A549 (cell line): ENCODE measurements at regions not wholly inside any gene's neighbourhood (a gene's known extent, or its start where the extent isn't known, plus 50 kb on each side); places are given as distances from the start of the nearest gene placed in this dataset.

ENCODE experiments used
- ATAC-seq, 2 experiments: fragments of 200-7000 bp in 1 of 2; fragments of >200 bp in 1 of 2; cut with Nextera tagmentation in 1 of 2; cut with Tn5 transposase in 1 of 2; 3 replicates each; pipeline versions ENCODE4 v1.8.0 to v1.9.1; 2018 to 2020; ENCODE audit warnings: mild to moderate bottlenecking in 1 of 2, moderate library complexity in 1 of 2
- CTCF ChIA-PET: fragments of 300-600 bp; sonication (Branson Sonifier 250); formaldehyde crosslinking; extraction: SDS; loops from one replicate; lab custom pipeline; 2021; ENCODE audit warnings: antibody characterized with exemption, inconsistent platforms; lab: Yijun Ruan, JAX
- POLR2A ChIA-PET: fragments of 350-600 bp; formaldehyde crosslinking; extraction: SDS; loops from one replicate; lab custom pipeline; 2021; ENCODE audit warnings: antibody characterized with exemption, inconsistent platforms; lab: Yijun Ruan, JAX
- DNase-seq, 2 experiments: peaks; one replicate each; pipeline versions ENCODE4 v3.0.0 to v3.0.0-alpha.2; 2011 to 2016; ENCODE audit warnings: low read depth in 1 of 2, low spot score in 1 of 2
- FAIRE-seq: peaks from 2 replicates; lab custom pipeline; 2011; peaks lifted over from hg19 to GRCh38; lab: Jason Lieb, UNC
- H3K27ac ChIP-seq, 2 experiments: fragments of >200 bp; sonication (Bioruptor Twin); formaldehyde crosslinking; 3 replicates each; pipeline ENCODE4 v1.5.1; 2016 to 2017
- H3K4me1 ChIP-seq: fragments of >200 bp; sonication (Bioruptor Twin); formaldehyde crosslinking; 3 replicates; pipeline ENCODE4 v1.6.1; 2016
- H3K4me2 ChIP-seq: fragments of >200 bp; sonication (Bioruptor Twin); formaldehyde crosslinking; 3 replicates; pipeline ENCODE4 v1.6.1; 2016
- H3K4me3 ChIP-seq: fragments of >200 bp; sonication (Bioruptor Twin); formaldehyde crosslinking; 3 replicates; pipeline ENCODE4 v1.5.1; 2016
- H3K9me3 ChIP-seq: fragments of >200 bp; sonication (Bioruptor Twin); formaldehyde crosslinking; 3 replicates; pipeline ENCODE4 v1.6.1; 2016
- ATOH8 ChIP-seq: fragments of 250-450 bp; sonication (Bioruptor Pico); IDR thresholded peaks from 2 replicates; pipeline ENCODE4 v1.5.0; 2020; ENCODE audit warnings: low read depth, mild to moderate bottlenecking, moderate library complexity
- BHLHE40 ChIP-seq: IDR thresholded peaks from 2 replicates; pipeline ENCODE4 v1.6.1; 2012; ENCODE audit warnings: low read depth, low read length, inconsistent platforms
- CBX2 ChIP-seq: fragments of 200-600 bp; sonication (generic); IDR thresholded peaks from 2 replicates; pipeline ENCODE4 v1.6.1; 2016; ENCODE audit warnings: low read depth, mild to moderate bottlenecking, borderline replicate concordance
- CHD4 ChIP-seq: fragments of 200-600 bp; sonication (generic); IDR thresholded peaks from 2 replicates; pipeline ENCODE4 v1.6.1; 2016; ENCODE audit warnings: antibody characterized with exemption, mild to moderate bottlenecking, borderline replicate concordance
- EHMT2 ChIP-seq: fragments of 200-600 bp; sonication (generic); IDR thresholded peaks from 2 replicates; pipeline ENCODE4 v1.6.1; 2016; ENCODE audit warnings: antibody characterized with exemption, low read depth, mild to moderate bottlenecking, moderate library complexity
- FOSB ChIP-seq: fragments of 250-450 bp; sonication (Bioruptor Pico); IDR thresholded peaks from 2 replicates; pipeline ENCODE4 v1.5.0; 2020; ENCODE audit warnings: mild to moderate bottlenecking, moderate library complexity
- GATA3 ChIP-seq: IDR thresholded peaks from 2 replicates; pipeline ENCODE4 v1.6.1; 2012; ENCODE audit warnings: borderline replicate concordance
- HES2 ChIP-seq: fragments of >200 bp; sonication (Bioruptor Twin); formaldehyde crosslinking; IDR thresholded peaks from 2 replicates; pipeline ENCODE4 v1.6.1; 2016
- HOXB5 ChIP-seq: fragments of 250-450 bp; sonication (Bioruptor Pico); IDR thresholded peaks from 2 replicates; pipeline ENCODE4 v1.5.0; 2020; ENCODE audit warnings: mild to moderate bottlenecking, moderate library complexity
- JUNB ChIP-seq: fragments of >200 bp; sonication (Bioruptor Twin); formaldehyde crosslinking; IDR thresholded peaks from 2 replicates; pipeline ENCODE4 v1.6.1; 2016
- MAFK ChIP-seq: fragments of 450-650 bp; IDR thresholded peaks from 2 replicates; pipeline ENCODE4 v1.6.1; 2014; ENCODE audit not compliant: partially characterized antibody
- NR3C1 ChIP-seq: fragments of >200 bp; sonication (Bioruptor Twin); formaldehyde crosslinking; IDR thresholded peaks from 3 replicates; pipeline ENCODE4 v1.6.1; 2017
- PBX3 ChIP-seq: IDR thresholded peaks from 2 replicates; pipeline ENCODE4 v1.6.1; 2012
- PHF8 ChIP-seq: fragments of 200-600 bp; sonication (generic); IDR thresholded peaks from 2 replicates; pipeline ENCODE4 v1.6.1; 2016; ENCODE audit warnings: low read depth, mild to moderate bottlenecking, antibody characterized with exemption, moderate library complexity, borderline replicate concordance
- RCOR1 ChIP-seq: fragments of 150-350 bp; IDR thresholded peaks from 2 replicates; pipeline ENCODE4 v1.6.1; 2014; ENCODE audit warnings: antibody characterized with exemption, low read length, low read depth
- REST ChIP-seq: fragments of 200-600 bp; sonication (generic); IDR thresholded peaks from 2 replicates; pipeline ENCODE4 v1.6.1; 2016; ENCODE audit warnings: antibody characterized with exemption, mild to moderate bottlenecking, moderate library complexity
- TFCP2L1 ChIP-seq: fragments of 250-450 bp; sonication (Bioruptor Pico); IDR thresholded peaks from 2 replicates; pipeline ENCODE4 v1.5.0; 2021; ENCODE audit warnings: mild to moderate bottlenecking
- TP53 ChIP-seq: fragments of 250-450 bp; sonication (Bioruptor Pico); IDR thresholded peaks from 2 replicates; pipeline ENCODE4 v1.5.0; 2021; ENCODE audit warnings: mild to moderate bottlenecking, moderate library complexity
- USF2 ChIP-seq: fragments of 450-650 bp; IDR thresholded peaks from 2 replicates; pipeline ENCODE4 v1.6.1; 2014; ENCODE audit warnings: antibody characterized with exemption
- ZFP36 ChIP-seq: fragments of 450-650 bp; IDR thresholded peaks from 2 replicates; pipeline ENCODE4 v1.6.1; 2014; ENCODE audit warnings: borderline replicate concordance; ENCODE audit not compliant: partially characterized antibody
- WGBS: methylation state at CpG from one replicate; pipeline ENCODE4 v1.1.6; 2017; ENCODE audit errors: missing lambda C conversion rate; 5-methylcytosine and 5-hydroxymethylcytosine counted together

GRCh38 chr13:18959229-18959628 is 222.4 kb downstream of the TUBA3C start:
- POLR2A ChIA-PET: no interaction called here
- ATAC-seq: no peak
- no peak for FAIRE-seq
- Histone ChIP-seq H3K4me3 (no peak overlapping the region), H3K4me1 (no peaks in the 10 kb centered on the region), H3K27ac (no peak overlapping the region), H3K4me2 (no peak overlapping the region), H3K9me3 (no peaks in the 10 kb centered on the region)
- CTCF ChIA-PET: no interaction called here
- DNase-seq: no peak
- no peak for TF ChIP-seq PHF8
- no peak for TF ChIP-seq GATA3
- no peak for TF ChIP-seq TFCP2L1 (CRISPR knock-in tag)
- no peak for TF ChIP-seq RCOR1
- TF ChIP-seq JUNB: no peak
- TF ChIP-seq BHLHE40: no peak
- TF ChIP-seq PBX3: no peak
- TF ChIP-seq USF2: no peak
- TF ChIP-seq EHMT2: no peak
- TF ChIP-seq REST: no peak
- no CpG with 5 or more reads among the region's 2 CpGs for WGBS

- ATAC-seq (no peak), FAIRE-seq (no peak), DNase-seq (no peak)
- no peak for TF ChIP-seq RCOR1
- TF ChIP-seq MAFK: no peak
- TF ChIP-seq CBX2: no peak
- TF ChIP-seq HOXB5 (CRISPR knock-in tag): no peak
- no peak for TF ChIP-seq EHMT2
- TF ChIP-seq NR3C1: no peak
- TF ChIP-seq ZFP36: no peak
- TF ChIP-seq ATOH8 (CRISPR knock-in tag): no peak
- no peak for TF ChIP-seq TP53 (CRISPR knock-in tag)
- no peak for TF ChIP-seq PHF8
- no peak for TF ChIP-seq FOSB (CRISPR knock-in tag)
- TF ChIP-seq JUNB: no peak
- no peak for TF ChIP-seq GATA3
- TF ChIP-seq CHD4: no peak
- TF ChIP-seq TFCP2L1 (CRISPR knock-in tag): no peak
- TF ChIP-seq HES2: no peak
- Histone ChIP-seq H3K27ac (no peak overlapping the region), H3K9me3 (no peaks in the 10 kb centered on the region), H3K4me1 (no peaks in the 10 kb centered on the region), H3K4me2 (no peak overlapping the region), H3K4me3 (no peak overlapping the region)
- ChIA-PET POLR2A (no interaction called here), CTCF (no interaction called here)
- WGBS: 2% methylated on average over 4 of the region's 4 CpGs
Measured at GRCh38 chr13:18956473-18957078, 225.0 kb downstream of the TUBA3C start.
